ENCODE measurements at regions not wholly inside any gene's neighbourhood (a gene's known extent, or its start where the extent isn't known, plus 50 kb on each side); places are given as distances from the start of the nearest gene placed in this dataset.

- no peak for TF ChIP-seq POLR2A (IDR thresholded peaks at IDR 0.05)
- TF ChIP-seq CTCF (IDR thresholded peaks at IDR 0.05) = no peak
These were observed 98.1 kb upstream of the SLITRK1 start for GRCh38 chr13:83980331-83980730.
